ENCODE measurements at regions not wholly inside any gene's neighbourhood (a gene's known extent, or its start where the extent isn't known, plus 50 kb on each side); places are given as distances from the start of the nearest gene placed in this dataset.
"Not testable (repeated sequence)": the region's sequence is repeated elsewhere in the genome, so short reads cannot be mapped to it uniquely, and the experiment has no call there.

DNA sequence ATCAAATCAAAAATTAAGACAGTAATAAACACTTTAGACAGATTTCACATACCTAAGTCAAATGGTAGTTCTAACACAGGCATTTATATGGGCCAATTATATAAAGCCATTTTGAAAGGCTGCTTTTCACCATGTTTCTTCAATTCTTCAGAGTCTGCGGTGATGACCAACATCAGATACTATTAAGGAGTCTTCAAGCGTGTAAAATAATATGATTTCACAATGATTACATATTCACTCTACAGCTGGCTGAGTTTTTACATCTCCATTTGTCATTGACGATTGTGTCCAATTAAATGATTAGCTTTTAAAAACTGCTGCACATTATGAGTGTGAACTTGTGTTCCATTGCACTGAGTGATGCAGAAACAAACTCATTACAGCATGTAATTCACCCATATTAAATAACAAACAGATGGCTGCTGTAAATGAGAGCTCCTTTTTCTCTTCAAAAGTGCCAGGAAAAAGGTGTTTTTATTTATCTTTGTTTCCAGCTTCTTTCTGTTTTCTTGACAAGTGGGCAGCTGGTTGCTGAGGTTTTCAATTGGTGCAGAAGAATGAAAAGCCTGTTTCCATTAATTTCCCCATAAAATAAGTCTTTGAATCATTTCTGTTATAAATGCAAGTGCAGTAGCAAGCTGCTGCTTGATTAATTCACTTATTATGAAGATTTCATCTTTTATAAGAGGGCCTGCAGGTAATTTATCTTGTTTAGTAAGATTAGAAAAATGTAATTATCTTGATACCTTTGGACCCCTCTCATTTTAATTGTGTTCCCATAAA, 676.1 kb upstream of the KLHL1 start:
- H3K4me3 ChIP-seq (ENCODE audit: low read length), result no peak overlapping the region
- DNase-seq (ENCODE audit: low read depth, low spot score), result no peak

- DNase-seq (ENCODE audit: low read depth, low spot score), result no peak
- H3K4me3 ChIP-seq (ENCODE audit: low read length), result no peak overlapping the region
Observed at GRCh38 chr13:70769817-70770216, 661.6 kb upstream of the KLHL1 start.

- no peak overlapping the region for H3K4me3 ChIP-seq (ENCODE audit: low read length)
- DNase-seq (ENCODE audit: low read depth, low spot score), result no peak
Observed at GRCh38 chr13:70758932-70759331, 650.7 kb upstream of the KLHL1 start.

GRCh38 chr13:70756088-70756487, 647.8 kb upstream of the KLHL1 start:
- no peak overlapping the region for H3K4me3 ChIP-seq (ENCODE audit: low read length)
- DNase-seq (ENCODE audit: low read depth, low spot score), result no peak

- H3K4me3 ChIP-seq (ENCODE audit: low read length), result no peak overlapping the region
- no peak for DNase-seq (ENCODE audit: low read depth, low spot score)
Observed at GRCh38 chr13:70755456-70755855, 647.2 kb upstream of the KLHL1 start.

DNA sequence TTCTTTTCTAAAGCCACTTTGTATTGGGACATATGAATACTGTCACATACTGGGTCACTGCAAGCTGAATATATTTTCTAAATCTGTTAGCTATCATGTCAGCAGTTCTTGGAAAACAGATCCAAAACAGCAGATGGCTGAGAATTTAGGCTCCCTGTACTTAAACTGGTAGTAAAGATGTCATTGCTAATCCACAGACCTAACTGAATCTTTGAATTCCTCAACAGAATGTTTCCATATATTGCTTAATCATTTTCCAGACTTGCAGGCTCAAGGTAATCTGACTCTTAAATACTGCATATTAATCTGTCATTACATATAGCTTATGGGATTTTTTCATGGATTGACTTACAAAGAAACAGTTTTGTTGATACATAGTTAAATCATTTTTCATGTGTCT, 639.0 kb upstream of the KLHL1 start:
- no peak for DNase-seq (ENCODE audit: low read depth, low spot score)
- H3K4me3 ChIP-seq (ENCODE audit: low read length), result no peak overlapping the region

DNA sequence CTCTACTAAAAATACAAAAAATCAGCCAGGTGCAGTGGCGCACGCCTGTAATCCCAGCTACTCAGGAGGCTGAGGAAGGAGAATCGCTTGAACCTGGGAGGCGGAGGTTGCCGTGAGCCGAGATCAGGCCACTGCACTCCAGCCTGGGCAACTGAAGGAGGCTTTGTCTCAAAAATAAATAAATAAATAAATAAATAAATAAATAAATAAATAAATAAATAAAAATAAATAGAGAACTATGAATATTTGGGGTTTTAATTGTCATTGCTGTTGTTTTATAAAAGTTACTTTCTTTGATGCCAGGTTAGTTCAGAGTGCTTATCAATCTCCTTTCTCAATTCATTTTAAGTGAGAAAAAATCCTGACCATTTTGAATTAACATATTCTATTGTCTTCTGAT, 638.2 kb upstream of the KLHL1 start:
- H3K4me3 ChIP-seq (ENCODE audit: low read length); DNase-seq (ENCODE audit: low read depth, low spot score): not testable (repeated sequence)

GRCh38 chr13:70736622-70737317, 628.5 kb upstream of the KLHL1 start:
- H3K4me3 ChIP-seq (ENCODE audit: low read length), result no peak overlapping the region
- no peak for DNase-seq (ENCODE audit: low read depth, low spot score)

GRCh38 chr13:70732611-70733010, 624.4 kb upstream of the KLHL1 start:
- no peak for DNase-seq (ENCODE audit: low read depth, low spot score)
- H3K4me3 ChIP-seq (ENCODE audit: low read length), result no peak overlapping the region

- no peak overlapping the region for H3K4me3 ChIP-seq (ENCODE audit: low read length)
- no peak for DNase-seq (ENCODE audit: low read depth, low spot score)
Observed at GRCh38 chr13:70729369-70729768, 621.1 kb upstream of the KLHL1 start.

- no peak for DNase-seq (ENCODE audit: low read depth, low spot score)
Observed at GRCh38 chr13:70723732-70724131, 615.5 kb upstream of the KLHL1 start.

DNA sequence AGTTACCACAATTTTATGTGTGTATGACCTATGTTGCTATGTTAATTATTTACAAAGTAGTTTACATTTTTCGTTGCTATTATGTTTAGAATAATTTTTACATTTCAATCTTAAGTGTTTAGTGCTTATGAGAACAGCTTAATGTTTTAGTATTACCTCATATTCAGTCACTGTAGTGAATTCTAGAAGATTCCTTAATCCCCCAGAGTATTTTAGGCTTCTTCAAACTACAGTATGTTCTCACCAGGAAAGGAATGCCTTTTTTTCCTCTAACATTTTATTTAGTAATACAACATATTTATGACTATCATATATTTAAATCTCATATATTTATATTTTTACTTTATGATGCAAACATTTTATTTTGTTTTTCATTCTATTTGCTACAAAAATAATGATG, 612.1 kb upstream of the KLHL1 start:
- H3K4me3 ChIP-seq (ENCODE audit: low read length), result no peak overlapping the region
- no peak for DNase-seq (ENCODE audit: low read depth, low spot score)

More at GRCh38 chr13:70723732-70724131, 615.5 kb upstream of the KLHL1 start:
- H3K4me3 ChIP-seq (ENCODE audit: low read length), result no peak overlapping the region

- no peak for DNase-seq (ENCODE audit: low read depth, low spot score)
Observed at GRCh38 chr13:70714993-70715392, 606.7 kb upstream of the KLHL1 start.

GRCh38 chr13:70708775-70709174, 600.5 kb upstream of the KLHL1 start:
- H3K4me3 ChIP-seq (ENCODE audit: low read length), result no peak overlapping the region
- no peak for DNase-seq (ENCODE audit: low read depth, low spot score)

More at GRCh38 chr13:70714993-70715392, 606.7 kb upstream of the KLHL1 start:
- no peak overlapping the region for H3K4me3 ChIP-seq (ENCODE audit: low read length)

GRCh38 chr13:70703755-70704154, 595.5 kb upstream of the KLHL1 start:
- no peak for DNase-seq (ENCODE audit: low read depth, low spot score)
- no peak overlapping the region for H3K4me3 ChIP-seq (ENCODE audit: low read length)

- DNase-seq (ENCODE audit: low read depth, low spot score), result no peak
- no peak overlapping the region for H3K4me3 ChIP-seq (ENCODE audit: low read length)
Observed at GRCh38 chr13:70694996-70695715, 586.9 kb upstream of the KLHL1 start.

- no peak for DNase-seq (ENCODE audit: low read depth, low spot score)
- H3K4me3 ChIP-seq (ENCODE audit: low read length), result no peak overlapping the region
Observed at GRCh38 chr13:70668983-70669382, 560.7 kb upstream of the KLHL1 start.

- DNase-seq (ENCODE audit: low read depth, low spot score), result no peak
Observed at GRCh38 chr13:70668293-70668692, 560.0 kb upstream of the KLHL1 start.

DNA sequence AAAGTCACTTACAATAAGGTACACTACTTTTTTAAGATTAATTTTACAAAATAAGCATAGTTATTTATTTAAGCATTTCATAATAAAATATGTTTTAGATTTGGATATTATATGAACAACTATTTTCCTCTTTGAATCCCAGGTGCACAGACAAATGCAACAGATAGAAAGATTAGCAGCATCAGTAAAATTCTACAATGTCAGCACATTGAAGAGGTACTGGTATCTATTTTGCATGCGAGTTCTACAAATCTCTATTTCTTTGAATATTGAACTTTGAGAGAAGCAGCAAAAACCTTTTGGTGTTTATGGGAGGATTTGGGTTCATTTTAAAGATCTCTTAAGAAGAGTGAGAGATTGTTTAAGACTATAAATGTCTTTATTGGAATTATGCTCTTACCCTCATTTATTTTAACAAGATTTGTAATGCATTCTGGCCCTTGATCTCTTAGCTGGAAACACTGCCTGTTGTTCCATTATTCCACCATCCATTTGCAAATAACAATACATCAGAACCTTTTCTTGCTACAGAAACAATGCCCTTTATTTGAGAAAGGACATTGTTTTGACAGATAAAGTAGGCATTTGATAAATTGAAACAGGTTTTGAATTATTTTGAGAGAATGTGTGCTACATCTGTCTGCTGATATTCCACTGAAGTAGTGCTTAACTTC, 558.8 kb upstream of the KLHL1 start:
- no peak for DNase-seq (ENCODE audit: low read depth, low spot score)

More at GRCh38 chr13:70668293-70668692, 560.0 kb upstream of the KLHL1 start:
- H3K4me3 ChIP-seq (ENCODE audit: low read length), result no peak overlapping the region

More for the DNA sequence above, 558.8 kb upstream of the KLHL1 start:
- H3K4me3 ChIP-seq (ENCODE audit: low read length), result no peak overlapping the region

All from Jurkat, Clone E6-1 (cell line).